ENCODE measurements at regions not wholly inside any gene's neighbourhood (a gene's known extent, or its start where the extent isn't known, plus 50 kb on each side); places are given as distances from the start of the nearest gene placed in this dataset.

DNA sequence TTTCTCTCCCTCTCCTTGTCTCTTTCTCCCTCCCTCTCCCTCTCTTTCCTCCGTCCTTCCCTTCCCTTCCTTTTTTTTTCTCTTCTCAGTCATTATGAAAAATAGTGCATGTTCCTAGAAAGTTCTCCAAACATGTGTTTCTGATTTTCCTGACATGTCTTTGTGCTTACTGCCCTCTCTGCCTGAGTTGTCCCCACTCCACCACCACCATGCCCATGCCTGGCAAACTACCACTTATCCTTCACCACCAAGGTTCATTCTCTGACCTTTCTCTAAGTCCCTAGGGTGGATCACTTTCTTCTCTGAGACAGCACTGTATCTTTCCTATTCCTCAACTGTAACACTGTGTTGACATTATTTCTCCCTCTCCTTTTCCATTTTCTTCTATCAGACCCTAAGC is 98.2 kb downstream of the LACC1 start:
- no peak overlapping the region for H3K56ac ChIP-seq (ENCODE audit: insufficient read length, low read depth, low read length)
- no peak overlapping the region for H2BK15ac ChIP-seq (ENCODE audit: low read depth, low read length)
- H3K27ac Mint-ChIP-seq, result peak overlapping the region in 1 of 3 experiments; percentile 1; a peak in 1 of 7 replicates
- no peaks in the 10 kb centered on the region for H3K23me2 ChIP-seq (ENCODE audit: insufficient read length, low read depth, low read length, poor library complexity, severe bottlenecking)
- H3K36me3 Mint-ChIP-seq (ENCODE audit: insufficient read depth in 1 of 3, low read depth in 3 of 3), result peaks cover 3 to 18% (median 6%) of the 10 kb centered on the region in 3 experiments; a peak in 5 of 7 replicates
- H3K18ac ChIP-seq (ENCODE audit: insufficient read length, low read depth, low read length), result no peak overlapping the region
- TF ChIP-seq, protein P1, sequence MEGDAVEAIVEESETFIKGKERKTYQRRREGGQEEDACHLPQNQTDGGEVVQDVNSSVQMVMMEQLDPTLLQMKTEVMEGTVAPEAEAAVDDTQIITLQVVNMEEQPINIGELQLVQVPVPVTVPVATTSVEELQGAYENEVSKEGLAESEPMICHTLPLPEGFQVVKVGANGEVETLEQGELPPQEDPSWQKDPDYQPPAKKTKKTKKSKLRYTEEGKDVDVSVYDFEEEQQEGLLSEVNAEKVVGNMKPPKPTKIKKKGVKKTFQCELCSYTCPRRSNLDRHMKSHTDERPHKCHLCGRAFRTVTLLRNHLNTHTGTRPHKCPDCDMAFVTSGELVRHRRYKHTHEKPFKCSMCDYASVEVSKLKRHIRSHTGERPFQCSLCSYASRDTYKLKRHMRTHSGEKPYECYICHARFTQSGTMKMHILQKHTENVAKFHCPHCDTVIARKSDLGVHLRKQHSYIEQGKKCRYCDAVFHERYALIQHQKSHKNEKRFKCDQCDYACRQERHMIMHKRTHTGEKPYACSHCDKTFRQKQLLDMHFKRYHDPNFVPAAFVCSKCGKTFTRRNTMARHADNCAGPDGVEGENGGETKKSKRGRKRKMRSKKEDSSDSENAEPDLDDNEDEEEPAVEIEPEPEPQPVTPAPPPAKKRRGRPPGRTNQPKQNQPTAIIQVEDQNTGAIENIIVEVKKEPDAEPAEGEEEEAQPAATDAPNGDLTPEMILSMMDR (conservative IDR thresholded peaks at IDR 0.05), result no peak
- no peaks in the 10 kb centered on the region for H3K9me3 ChIP-seq (ENCODE audit: control insufficient read depth, low read depth, low read length)
- H3K27me3 ChIP-seq (ENCODE audit: insufficient read depth, low read length), result no peaks in the 10 kb centered on the region
- H3K9me3 Mint-ChIP-seq, result peaks cover 0 to 7% of the 10 kb centered on the region in 2 experiments; a peak in 3 of 5 replicates
- no peak overlapping the region for H2BK20ac ChIP-seq (ENCODE audit: low read depth, low read length, poor library complexity, severe bottlenecking)
- no peak overlapping the region for H3T11ph ChIP-seq (ENCODE audit: low read length)
- no peaks in the 10 kb centered on the region for H3K79me2 ChIP-seq (ENCODE audit: insufficient read depth, low read length)
- H3K4me2 ChIP-seq (ENCODE audit: insufficient read depth, insufficient read length, low read length), result no peak overlapping the region
- no peak overlapping the region for H3K4ac ChIP-seq (ENCODE audit: low read depth, low read length)
- H3K27ac ChIP-seq (ENCODE audit: insufficient read length, low read depth, low read length), result no peak overlapping the region
- H4K91ac ChIP-seq (ENCODE audit: insufficient read length, low read depth, low read length), result no peak overlapping the region
- H3K4me3 Mint-ChIP-seq, result no peak overlapping the region
- peaks cover 2% of the 10 kb centered on the region; the same call in 1 of the 2 replicates for H3K4me1 ChIP-seq (ENCODE audit: insufficient read depth, low read length)
- H3K4me1 Mint-ChIP-seq, result peaks cover 6% of the 10 kb centered on the region in 2 experiments
- no peak overlapping the region for H2BK120ac ChIP-seq (ENCODE audit: low read depth, low read length, poor library complexity, severe bottlenecking)
- H2AFZ ChIP-seq (ENCODE audit: low read length), result no peak overlapping the region
- no peak for DNase-seq
- no peak overlapping the region for H3K23ac ChIP-seq (ENCODE audit: insufficient read length, low read depth, low read length)
- no CpG with 5 or more reads among the region's 1 CpG for WGBS (ENCODE audit: extremely low coverage, insufficient read length, low lambda C conversion rate)
- no peaks in the 10 kb centered on the region for H3K79me1 ChIP-seq (ENCODE audit: insufficient read depth, low read depth, low read length, poor library complexity, severe bottlenecking)
- H2AK5ac ChIP-seq (ENCODE audit: insufficient read length, low read length), result no peak overlapping the region
- H3K14ac ChIP-seq (ENCODE audit: insufficient read depth, low read length), result no peak overlapping the region
- no peak overlapping the region for H2BK12ac ChIP-seq (ENCODE audit: insufficient read length, low read depth, low read length)
- H3K27me3 Mint-ChIP-seq (ENCODE audit: low read depth), result peaks cover 20% of the 10 kb centered on the region
- no peak overlapping the region for H4K8ac ChIP-seq (replicated peaks; ENCODE audit: insufficient read length, low read depth, low read length)
- no peak overlapping the region for H4K5ac ChIP-seq (ENCODE audit: insufficient read length, low read depth, low read length)
- H4K20me1 ChIP-seq (ENCODE audit: control insufficient read depth, insufficient read depth, insufficient read length), result no peaks in the 10 kb centered on the region
- no peak overlapping the region for H2BK5ac ChIP-seq (ENCODE audit: insufficient read length, low read length)
- no peak overlapping the region for H3K9ac ChIP-seq (ENCODE audit: extremely low read depth, insufficient read length, low read length)

Data from H9 (cell line).